ENCODE measurements at regions not wholly inside any gene's neighbourhood (a gene's known extent, or its start where the extent isn't known, plus 50 kb on each side); places are given as distances from the start of the nearest gene placed in this dataset.
A peak's percentile ranks its signal among the peaks of the same experiment; 100 is the strongest.
"Not testable (repeated sequence)": the region's sequence is repeated elsewhere in the genome, so short reads cannot be mapped to it uniquely, and the experiment has no call there.

DNA sequence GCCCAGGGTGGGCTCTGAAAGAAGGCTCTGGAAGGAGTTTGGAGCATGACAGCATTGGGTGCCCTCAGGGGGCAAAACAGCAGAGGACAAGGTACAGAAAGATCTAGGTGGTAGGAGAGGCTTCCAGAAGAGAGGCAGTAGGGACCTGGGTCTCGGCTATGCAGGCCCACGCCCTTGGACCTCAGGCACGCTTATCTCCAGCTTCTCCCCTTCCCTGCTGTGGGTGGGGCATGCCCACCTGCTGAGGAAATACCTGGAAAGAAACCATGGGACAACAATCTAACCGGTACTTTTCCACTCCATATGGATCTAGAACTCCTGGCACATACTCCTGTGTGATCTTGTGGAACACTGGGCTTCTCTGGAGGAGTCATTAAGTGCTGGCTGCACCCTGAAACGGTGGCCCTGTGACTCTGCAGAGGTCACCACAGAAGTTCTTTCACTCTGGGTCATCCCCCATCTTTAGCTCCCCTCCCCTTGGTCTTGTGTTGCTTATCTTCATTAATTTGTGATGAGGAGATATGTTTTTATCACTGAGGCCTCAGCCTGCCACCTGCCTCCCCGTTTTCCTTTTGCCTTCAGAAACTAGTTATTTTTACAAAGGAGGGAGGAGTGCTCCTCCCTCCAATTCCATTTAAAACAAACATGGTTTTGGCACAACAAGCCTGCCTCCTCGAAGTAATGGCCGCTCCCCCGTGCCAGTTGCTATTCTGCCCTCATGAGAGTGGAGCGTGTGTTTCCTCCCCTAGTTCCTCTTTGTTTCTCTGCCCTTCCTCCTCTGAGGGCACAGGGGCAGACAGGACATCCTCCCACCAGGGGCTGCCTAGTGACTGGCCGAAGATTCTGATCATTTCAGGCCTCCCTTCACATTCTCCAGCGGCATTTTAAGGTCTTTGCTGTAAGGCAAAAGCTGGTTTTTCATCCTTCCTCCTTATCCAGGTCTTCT is 78.0 kb upstream of the ATP5PO start:
- no peak for DNase-seq

GRCh38 chr21:33992412-33992811 is 76.8 kb upstream of the ATP5PO start:
- DNase-seq, result not testable (repeated sequence)

DNA sequence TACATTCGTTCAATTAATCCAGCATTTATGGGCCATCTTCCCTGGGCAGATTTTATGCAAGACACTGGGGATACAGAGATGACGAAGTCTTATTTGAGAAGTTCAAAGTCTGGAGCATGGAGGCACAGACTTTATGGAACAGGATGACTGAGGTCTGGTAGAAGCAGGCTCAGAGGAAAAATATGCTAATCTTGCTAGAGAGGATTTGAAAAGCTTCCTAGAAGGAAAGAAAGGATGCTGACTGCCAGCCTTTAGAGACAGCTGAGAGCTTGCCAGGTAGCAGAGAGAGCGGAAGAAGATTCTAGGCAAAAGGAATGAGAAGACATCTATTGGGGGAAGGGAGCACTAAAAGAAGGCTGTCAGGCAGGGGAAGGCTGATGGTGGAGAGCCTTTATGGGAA is 75.5 kb upstream of the ATP5PO start:
- DNase-seq, result no peak

DNA sequence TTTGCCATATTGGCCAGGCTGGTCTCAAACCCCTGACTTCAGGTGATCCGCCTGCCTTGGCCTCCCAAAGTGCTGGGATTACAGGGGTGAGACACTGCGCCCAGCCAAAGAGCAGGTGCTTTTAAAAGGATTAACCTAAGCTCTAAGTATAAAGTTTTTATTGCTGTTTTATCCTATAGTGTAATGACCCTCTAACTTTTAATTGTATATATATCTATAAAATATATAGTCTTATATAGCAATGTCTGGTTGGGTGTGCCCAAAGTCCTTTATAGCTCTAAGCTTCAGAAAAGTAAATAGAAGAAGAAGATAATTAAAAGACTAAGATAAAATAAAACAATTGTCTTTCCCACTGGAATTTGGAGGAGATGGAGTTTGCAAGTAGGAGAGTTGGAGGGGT is 73.8 kb upstream of the ATP5PO start:
- no peak for DNase-seq

- no peak for DNase-seq
Observed at GRCh38 chr21:33988237-33989017, 72.8 kb upstream of the ATP5PO start.

- no peak for DNase-seq
Observed at GRCh38 chr21:33987461-33987860, 71.9 kb upstream of the ATP5PO start.

GRCh38 chr21:33985117-33986050 is 69.8 kb upstream of the ATP5PO start:
- DNase-seq, result no peak

DNA sequence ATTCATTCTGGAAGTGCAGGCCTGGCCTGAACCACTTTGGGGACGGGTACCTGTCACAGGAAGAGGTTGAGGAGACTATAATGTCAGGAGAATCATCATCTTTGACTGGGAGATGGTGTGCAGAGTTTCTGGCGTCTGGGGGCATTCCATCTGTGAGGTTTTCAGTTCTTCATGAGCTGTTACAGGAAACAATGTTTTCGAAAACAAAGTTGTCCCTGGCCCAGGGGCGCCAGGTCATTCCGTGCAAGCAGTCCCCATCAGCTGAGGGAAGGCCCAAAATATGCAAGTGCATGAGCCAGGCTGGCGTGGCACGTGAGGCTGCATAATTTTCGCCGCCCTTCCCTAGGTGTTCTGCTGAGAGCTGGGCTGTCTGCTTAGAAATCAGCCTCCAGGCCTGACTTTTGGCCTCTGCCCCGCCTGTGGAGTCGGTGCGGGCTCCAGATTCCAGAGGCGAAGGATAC is 68.4 kb upstream of the ATP5PO start:
- DNase-seq, result no peak

DNA sequence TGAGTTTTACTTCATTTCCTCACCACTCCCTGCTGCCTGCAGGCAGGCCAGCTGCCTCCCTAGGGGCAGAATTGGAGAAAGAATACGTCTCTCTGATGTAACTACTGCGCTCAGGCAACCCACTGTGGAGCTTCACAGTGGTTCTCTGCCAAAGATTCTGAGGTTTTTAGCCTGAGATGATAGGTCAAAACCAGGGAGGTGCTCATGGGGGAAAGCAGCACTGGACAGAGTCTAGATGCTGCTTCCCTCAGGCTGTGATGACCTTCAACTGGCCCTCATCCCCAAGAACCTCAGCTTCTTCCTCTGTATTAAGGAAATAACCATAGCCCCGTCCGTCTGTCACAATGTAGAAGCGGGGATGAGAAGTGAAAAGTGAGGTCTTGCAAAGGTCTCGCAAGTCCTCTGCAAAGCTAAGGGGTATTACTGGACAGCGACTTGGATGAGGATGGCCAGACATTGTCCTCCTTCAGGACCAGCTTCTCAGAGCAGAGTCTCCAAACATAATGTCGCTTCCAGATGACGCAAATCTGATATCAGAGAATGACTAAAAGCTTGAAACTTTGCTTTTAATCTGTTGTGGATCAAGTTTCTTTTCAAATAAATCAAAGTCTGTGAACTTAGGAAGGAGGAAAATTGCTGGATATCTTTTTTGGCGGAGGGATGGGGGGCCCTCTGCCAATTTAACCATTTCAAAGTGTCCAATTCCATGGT is 65.9 kb upstream of the ATP5PO start:
- no peak for DNase-seq

- no peak for DNase-seq
Observed at GRCh38 chr21:33980276-33980916, 64.8 kb upstream of the ATP5PO start.

DNA sequence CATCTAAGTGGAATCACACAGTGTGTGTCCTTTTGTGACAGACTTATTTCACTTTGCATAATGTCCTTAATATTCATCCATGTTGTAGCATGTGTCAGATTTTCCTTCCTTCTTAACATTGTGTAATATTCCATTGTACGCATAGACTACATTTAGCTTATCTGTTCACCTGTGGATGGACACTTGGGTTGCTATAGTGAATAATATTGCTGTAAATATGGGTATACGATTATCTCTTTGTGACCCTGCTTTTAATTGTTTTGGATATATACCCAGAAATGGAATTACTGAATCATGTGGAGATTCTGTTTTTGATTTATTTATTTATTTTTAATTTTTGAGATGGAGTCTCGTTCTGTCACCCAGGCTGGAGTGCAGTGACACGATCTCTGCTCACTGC is 63.0 kb upstream of the ATP5PO start:
- no peak for DNase-seq

GRCh38 chr21:33977721-33978369 is 62.2 kb upstream of the ATP5PO start:
- no peak for DNase-seq

DNA sequence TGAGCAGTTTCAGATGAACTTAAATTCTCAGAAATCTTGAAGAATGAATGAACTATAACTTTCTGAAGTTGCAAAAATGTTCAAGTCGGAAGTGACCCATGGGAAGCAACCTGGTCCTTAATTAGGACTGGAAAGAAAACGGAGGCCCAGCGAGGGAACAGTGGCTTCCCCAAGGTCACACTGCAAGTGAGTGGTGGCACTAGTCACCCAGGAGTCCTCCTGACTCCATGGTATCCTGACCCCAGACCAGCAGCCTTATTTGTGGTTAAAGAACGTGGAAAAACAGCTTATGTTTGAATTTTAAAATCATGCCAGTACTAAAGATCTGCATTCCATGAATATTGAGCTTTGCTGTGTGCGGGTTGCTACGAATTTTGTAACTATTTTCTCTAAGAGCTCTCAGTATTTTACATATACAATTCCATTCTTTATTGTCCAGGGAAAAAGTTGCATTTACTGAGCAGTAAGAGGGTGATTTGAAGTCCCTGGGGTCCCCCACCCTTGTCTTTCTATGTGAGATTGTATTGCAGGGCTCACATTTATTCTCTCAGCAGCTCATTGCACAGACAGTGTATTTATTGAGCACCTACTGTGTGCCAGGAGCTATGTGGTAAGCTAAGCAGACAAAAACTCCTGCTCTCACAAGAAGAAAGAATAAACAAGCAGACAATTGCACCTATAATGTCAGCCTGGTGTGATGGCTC is 61.6 kb upstream of the ATP5PO start:
- no peak for DNase-seq

- DNase-seq, result peak; percentile 47
Observed at GRCh38 chr21:33976082-33977016, 60.7 kb upstream of the ATP5PO start.

- peak; percentile 59 for DNase-seq
Observed at GRCh38 chr21:33975548-33976081, 60.0 kb upstream of the ATP5PO start.

- DNase-seq, result no peak
Observed at GRCh38 chr21:33974513-33975468, 59.2 kb upstream of the ATP5PO start.

DNA sequence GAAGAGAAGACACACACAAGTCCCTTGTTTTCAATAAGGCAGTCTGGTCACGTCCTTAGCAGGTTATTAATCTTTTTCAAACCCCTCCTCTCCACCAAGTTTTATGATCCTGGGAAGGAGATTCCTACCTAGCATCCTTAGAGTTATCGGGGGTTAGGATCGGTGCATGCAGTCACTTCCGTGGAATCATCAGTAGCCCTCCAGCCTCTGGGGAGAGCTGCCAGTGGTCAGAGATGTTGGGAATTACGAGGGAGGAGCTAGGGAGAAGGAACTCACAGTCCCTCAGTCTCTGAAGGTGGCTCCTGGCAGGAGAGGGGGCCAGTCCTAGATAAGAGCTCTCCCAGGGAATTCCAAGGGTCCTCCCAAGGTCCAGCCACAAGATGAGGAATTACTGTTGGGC is 57.7 kb upstream of the ATP5PO start:
- no peak for DNase-seq

- no peak for DNase-seq
Observed at GRCh38 chr21:33972539-33972938, 56.9 kb upstream of the ATP5PO start.

Data from activated T-cell treated with anti-CD3 and anti-CD28 coated beads, Interleukin-2, amount 50 U/mL, for 1 hour (primary cell).